ENCODE measurements at regions not wholly inside any gene's neighbourhood (a gene's known extent, or its start where the extent isn't known, plus 50 kb on each side); places are given as distances from the start of the nearest gene placed in this dataset.

GRCh38 chr3:72567474-72567873 is 280.8 kb downstream of the SHQ1 start:
- TF ChIP-seq ZFX (IDR thresholded peaks at IDR 0.05; ENCODE audit: borderline replicate concordance) (no peak), CTCF (IDR thresholded peaks at IDR 0.05) (no peak)
- H3K27ac ChIP-seq = no peak overlapping the region

DNA sequence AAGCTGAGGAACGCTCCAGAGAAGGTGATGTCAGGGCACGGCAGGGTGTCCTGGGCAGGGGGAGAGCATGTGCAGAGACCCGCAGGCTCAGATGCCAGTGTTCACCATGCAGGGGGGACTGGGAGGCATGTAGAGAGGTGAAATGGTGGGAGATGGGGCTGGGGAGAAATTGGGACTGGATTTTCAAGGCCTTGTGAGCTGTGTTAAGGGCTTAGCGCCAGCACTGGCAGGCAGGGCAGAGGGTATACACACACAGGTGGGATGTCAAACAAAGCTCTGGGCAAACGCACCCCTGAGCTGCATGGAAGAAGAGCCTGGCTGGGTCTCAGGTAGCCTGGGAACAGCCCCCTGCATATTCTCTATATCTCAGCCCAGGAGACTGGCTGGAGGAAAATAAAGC is 282.7 kb downstream of the SHQ1 start:
- TF ChIP-seq CTCF (IDR thresholded peaks at IDR 0.05) = no peak
- TF ChIP-seq ZFX (IDR thresholded peaks at IDR 0.05; ENCODE audit: borderline replicate concordance) = no peak
- H3K27ac ChIP-seq = no peak overlapping the region

DNA sequence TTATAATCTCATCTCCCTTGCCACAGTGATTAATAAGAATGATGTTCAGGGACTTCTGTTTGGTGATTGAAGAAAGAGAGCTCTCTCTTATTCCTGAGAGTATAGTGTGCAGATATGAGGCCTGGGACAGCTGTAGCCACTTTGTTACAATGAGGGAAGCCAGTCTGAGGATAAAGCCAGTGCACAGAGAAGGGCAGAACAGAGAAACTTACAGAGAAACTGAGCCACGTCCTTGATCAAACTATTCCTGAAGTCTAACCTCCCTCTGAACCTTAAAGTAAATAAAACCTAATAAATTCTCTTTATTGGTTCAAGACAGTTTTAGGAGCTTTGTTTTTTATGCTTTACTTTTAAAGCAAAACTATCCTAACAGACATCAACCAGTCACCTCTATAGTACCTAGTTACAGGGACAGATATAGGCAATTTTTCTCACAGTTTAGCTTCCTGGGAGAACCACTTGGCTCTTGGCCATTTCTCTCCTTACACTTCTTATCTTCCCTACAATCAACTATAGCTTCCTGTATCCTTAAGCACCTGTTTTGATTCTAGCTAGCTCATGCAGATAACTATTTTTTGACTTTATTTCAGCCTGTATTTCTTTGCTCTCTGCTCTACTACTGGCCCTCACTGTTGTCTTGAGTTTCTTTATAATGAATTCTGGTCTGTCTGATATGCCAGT is 284.4 kb downstream of the SHQ1 start:
- TF ChIP-seq CTCF (IDR thresholded peaks at IDR 0.05) (no peak), ZFX (IDR thresholded peaks at IDR 0.05; ENCODE audit: borderline replicate concordance) (no peak)
- no peak overlapping the region for H3K27ac ChIP-seq

- H3K27ac ChIP-seq = no peak overlapping the region
- no peak for TF ChIP-seq ZFX (IDR thresholded peaks at IDR 0.05; ENCODE audit: borderline replicate concordance)
- no peak for TF ChIP-seq CTCF (IDR thresholded peaks at IDR 0.05)
These were observed 287.2 kb downstream of the SHQ1 start for GRCh38 chr3:72560846-72561675.

DNA sequence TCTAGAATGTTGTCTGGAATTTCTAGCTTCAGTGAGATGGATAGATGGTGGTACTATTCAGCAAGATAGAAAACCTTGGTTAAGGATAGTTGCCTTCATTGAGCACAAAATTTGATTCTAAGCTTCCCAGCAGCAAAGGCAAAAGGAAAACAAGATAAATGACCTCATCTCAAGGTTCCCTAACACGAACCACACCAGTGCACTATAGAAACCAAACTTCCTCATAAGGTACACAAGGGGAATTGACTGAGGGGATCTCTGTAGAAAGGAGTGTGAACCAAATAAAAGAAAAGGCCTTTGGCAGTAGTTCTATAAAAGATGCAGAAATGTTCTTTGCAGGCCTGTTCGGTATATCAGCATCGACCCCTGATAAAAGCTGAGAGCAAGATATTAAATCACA is 288.9 kb downstream of the SHQ1 start:
- no peak overlapping the region for H3K27ac ChIP-seq
- no peak for TF ChIP-seq ZFX (IDR thresholded peaks at IDR 0.05; ENCODE audit: borderline replicate concordance)
- no peak for TF ChIP-seq CTCF (IDR thresholded peaks at IDR 0.05)

- H3K27ac ChIP-seq = no peak overlapping the region
- TF ChIP-seq CTCF (IDR thresholded peaks at IDR 0.05) (no peak), ZFX (IDR thresholded peaks at IDR 0.05; ENCODE audit: borderline replicate concordance) (no peak)
These were observed 290.2 kb downstream of the SHQ1 start for GRCh38 chr3:72558001-72558400.

DNA sequence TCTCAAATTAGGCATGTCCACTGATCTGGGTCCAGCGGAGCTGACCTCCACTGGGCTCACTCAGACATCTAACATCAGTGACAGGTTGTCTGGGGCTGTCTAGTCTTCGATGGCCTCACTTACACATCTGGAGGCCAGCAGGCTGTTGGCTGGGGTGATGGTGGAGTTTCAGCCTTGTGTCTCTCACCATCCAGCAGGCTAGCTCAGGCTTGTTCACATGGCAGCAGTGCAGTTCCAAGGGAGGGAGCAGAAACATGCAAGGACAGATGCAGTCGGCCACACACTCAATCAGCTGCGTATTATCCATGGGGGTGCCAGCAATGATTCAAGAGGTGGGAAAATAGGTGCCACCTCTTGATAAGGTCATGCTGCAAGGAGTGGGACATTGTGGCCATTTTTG is 292.5 kb downstream of the SHQ1 start:
- TF ChIP-seq CTCF (IDR thresholded peaks at IDR 0.05) = no peak
- TF ChIP-seq ZFX (IDR thresholded peaks at IDR 0.05; ENCODE audit: borderline replicate concordance) = no peak
- no peak overlapping the region for H3K27ac ChIP-seq
